HL-60 (cell line): ENCODE measurements at regions not wholly inside any gene's neighbourhood (a gene's known extent, or its start where the extent isn't known, plus 50 kb on each side); places are given as distances from the start of the nearest gene placed in this dataset.

Experiments
- DNase-seq, 2 experiments: peaks; one replicate each; pipeline ENCODE4 v3.0.0-alpha.2; 2010 to 2020; ENCODE audit warnings: low read depth in 1 of 2, low spot score in 1 of 2
- H3K27ac ChIP-seq: fragments of 250-450 bp; sonication (Bioruptor Pico); replicated peaks from 2 replicates; pipeline ENCODE4 v1.5.1; 2020; ENCODE audit warnings: mild to moderate bottlenecking, moderate library complexity
- H3K27me3 ChIP-seq: fragments of 250-450 bp; sonication (Bioruptor Pico); 2 replicates; pipeline ENCODE4 v1.5.1; 2021; ENCODE audit warnings: mild to moderate bottlenecking, moderate library complexity; ENCODE audit not compliant: insufficient read depth, poor library complexity, severe bottlenecking
- H3K4me3 ChIP-seq: replicated peaks from 2 replicates; pipeline ENCODE4 v1.5.1; 2011; ENCODE audit warnings: mild to moderate bottlenecking, control low read depth, low read length; ENCODE audit not compliant: insufficient read depth
- GABPA ChIP-seq: IDR thresholded peaks from 2 replicates; pipeline ENCODE4 v1.6.1; 2012; ENCODE audit warnings: low read depth
- POLR2AphosphoS5 ChIP-seq: IDR thresholded peaks from 2 replicates; pipeline ENCODE4 v1.6.1; 2012; ENCODE audit warnings: low read depth
- SPI1 ChIP-seq: IDR thresholded peaks from 2 replicates; pipeline ENCODE4 v1.6.1; 2012; ENCODE audit warnings: low read depth, mild to moderate bottlenecking, borderline replicate concordance
- TF ChIP-seq, protein P1 (sequence below): IDR thresholded peaks from one replicate; pipeline ENCODE4 v1.5.1; 2011; ENCODE audit warnings: low read length, control low read depth, inconsistent platforms; ENCODE audit not compliant: insufficient read depth
- TF ChIP-seq, protein P2 (sequence below): IDR thresholded peaks from 2 replicates; pipeline ENCODE4 v1.6.1; 2012; ENCODE audit warnings: low read depth; ENCODE audit not compliant: insufficient replicate concordance

DNA sequence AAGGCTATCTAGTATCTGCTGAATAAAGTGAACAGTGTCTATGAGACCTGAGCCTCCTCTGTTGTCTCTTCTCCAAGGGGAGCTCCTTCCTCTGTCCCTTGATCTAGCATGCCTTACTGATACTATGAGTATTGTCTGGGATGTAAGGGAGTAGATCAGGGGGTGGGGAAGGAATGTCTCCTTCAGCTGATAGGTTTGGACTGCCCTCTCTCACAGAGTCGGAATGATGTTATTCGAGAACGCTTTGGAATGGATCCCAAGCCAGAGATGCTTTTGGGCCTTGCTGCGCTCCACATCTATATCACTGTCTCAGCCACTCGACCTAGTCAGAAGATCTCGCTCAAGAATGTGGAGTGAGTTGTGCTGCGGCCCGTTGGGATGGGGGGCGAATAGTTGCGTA, 68.3 kb upstream of the PRPS1 start:
- TF ChIP-seq, protein P1, sequence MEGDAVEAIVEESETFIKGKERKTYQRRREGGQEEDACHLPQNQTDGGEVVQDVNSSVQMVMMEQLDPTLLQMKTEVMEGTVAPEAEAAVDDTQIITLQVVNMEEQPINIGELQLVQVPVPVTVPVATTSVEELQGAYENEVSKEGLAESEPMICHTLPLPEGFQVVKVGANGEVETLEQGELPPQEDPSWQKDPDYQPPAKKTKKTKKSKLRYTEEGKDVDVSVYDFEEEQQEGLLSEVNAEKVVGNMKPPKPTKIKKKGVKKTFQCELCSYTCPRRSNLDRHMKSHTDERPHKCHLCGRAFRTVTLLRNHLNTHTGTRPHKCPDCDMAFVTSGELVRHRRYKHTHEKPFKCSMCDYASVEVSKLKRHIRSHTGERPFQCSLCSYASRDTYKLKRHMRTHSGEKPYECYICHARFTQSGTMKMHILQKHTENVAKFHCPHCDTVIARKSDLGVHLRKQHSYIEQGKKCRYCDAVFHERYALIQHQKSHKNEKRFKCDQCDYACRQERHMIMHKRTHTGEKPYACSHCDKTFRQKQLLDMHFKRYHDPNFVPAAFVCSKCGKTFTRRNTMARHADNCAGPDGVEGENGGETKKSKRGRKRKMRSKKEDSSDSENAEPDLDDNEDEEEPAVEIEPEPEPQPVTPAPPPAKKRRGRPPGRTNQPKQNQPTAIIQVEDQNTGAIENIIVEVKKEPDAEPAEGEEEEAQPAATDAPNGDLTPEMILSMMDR: no peak
- no peak overlapping the region for H3K27ac ChIP-seq
- H3K4me3 ChIP-seq: no peak overlapping the region
- DNase-seq: no peak
- H3K27me3 ChIP-seq: no peaks in the 10 kb centered on the region

DNA sequence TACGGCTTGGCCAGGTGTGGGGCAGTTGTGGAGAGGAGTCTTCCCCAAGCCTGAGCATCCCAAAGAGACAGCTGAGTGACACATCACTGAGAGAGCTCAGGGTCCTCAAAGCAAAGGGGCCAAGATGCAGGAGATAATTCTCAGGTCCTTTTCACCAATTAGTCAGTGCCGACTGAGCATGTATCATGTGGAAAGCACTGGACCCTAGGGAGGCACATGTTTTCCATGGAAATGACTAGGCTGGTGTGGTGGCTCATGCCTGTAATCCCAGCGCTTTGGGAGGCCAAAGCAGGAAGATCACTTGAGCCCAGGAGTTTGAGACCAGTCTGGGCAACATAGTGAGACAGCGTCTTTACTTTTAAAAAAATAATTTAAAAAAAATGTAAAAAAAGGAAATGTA, 67.3 kb upstream of the PRPS1 start:
- H3K27ac ChIP-seq: no peak overlapping the region
- no peak for DNase-seq
- TF ChIP-seq SPI1: no peak
- TF ChIP-seq, protein P1: no peak
- TF ChIP-seq, protein P2, sequence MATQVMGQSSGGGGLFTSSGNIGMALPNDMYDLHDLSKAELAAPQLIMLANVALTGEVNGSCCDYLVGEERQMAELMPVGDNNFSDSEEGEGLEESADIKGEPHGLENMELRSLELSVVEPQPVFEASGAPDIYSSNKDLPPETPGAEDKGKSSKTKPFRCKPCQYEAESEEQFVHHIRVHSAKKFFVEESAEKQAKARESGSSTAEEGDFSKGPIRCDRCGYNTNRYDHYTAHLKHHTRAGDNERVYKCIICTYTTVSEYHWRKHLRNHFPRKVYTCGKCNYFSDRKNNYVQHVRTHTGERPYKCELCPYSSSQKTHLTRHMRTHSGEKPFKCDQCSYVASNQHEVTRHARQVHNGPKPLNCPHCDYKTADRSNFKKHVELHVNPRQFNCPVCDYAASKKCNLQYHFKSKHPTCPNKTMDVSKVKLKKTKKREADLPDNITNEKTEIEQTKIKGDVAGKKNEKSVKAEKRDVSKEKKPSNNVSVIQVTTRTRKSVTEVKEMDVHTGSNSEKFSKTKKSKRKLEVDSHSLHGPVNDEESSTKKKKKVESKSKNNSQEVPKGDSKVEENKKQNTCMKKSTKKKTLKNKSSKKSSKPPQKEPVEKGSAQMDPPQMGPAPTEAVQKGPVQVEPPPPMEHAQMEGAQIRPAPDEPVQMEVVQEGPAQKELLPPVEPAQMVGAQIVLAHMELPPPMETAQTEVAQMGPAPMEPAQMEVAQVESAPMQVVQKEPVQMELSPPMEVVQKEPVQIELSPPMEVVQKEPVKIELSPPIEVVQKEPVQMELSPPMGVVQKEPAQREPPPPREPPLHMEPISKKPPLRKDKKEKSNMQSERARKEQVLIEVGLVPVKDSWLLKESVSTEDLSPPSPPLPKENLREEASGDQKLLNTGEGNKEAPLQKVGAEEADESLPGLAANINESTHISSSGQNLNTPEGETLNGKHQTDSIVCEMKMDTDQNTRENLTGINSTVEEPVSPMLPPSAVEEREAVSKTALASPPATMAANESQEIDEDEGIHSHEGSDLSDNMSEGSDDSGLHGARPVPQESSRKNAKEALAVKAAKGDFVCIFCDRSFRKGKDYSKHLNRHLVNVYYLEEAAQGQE: no peak
- no peak for TF ChIP-seq POLR2AphosphoS5
- no peak for TF ChIP-seq GABPA
- H3K4me3 ChIP-seq: no peak overlapping the region
- H3K27me3 ChIP-seq: no peaks in the 10 kb centered on the region

DNA sequence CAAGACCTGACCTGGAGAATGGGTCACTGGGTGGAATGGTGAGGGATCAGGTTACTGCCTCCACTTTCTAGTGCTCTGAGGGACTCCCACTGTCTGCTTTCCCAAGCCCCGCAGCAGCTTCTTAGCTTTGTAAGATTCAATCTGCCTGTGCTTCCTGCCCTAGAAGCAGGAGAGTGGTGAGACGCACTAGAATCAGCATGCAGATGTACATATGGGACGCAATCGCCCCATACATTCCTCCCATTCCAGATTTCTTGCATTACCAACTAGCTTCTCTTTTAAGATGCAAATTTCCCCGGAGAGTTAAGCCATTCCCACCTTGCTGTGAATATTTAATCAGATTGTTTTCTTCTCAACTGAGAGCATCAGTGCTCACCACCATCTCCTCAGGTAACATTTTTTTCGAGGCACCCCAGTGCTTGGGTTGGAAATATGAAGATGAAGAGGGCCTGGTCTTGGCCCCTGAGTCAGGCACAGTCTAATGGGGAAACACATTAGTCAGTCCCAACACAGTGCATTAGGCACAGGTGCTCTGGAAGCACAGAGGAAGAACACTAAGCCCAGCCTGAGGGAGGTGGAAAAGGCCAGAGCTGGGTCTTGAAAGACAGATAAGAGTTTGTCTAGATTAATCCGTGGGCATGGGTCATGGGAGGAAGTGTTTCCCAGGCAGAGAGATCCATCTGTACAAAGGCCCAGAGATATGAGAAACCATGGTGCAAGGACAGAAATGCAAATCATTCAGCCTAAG, 66.7 kb upstream of the PRPS1 start:
- Histone ChIP-seq H3K4me3 (no peak overlapping the region), H3K27me3 (no peaks in the 10 kb centered on the region), H3K27ac (no peak overlapping the region)
- TF ChIP-seq, protein P2: no peak
- no peak for TF ChIP-seq SPI1
- no peak for TF ChIP-seq POLR2AphosphoS5
- TF ChIP-seq, protein P1: no peak
- no peak for TF ChIP-seq GABPA
- DNase-seq: no peak

DNA sequence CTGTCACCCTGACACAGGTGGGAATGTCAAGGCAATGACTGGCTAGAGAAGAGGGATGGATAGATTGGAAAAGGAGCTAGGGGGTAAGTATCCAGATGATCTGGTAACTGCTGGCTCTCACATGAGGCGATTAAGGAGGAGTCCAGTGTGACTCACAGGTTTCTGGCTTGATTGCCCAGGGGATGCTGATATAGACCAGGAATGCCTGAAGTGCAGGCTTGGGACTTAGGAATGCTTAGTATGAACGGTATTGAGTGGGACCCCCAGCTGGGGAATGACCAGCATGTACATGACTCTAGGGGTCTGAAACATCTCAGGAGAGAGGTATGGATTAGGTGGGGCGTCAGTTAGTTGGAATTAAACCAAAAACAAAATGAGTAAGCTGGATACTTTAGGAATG, 65.8 kb upstream of the PRPS1 start:
- no peak overlapping the region for H3K27ac ChIP-seq
- H3K27me3 ChIP-seq: no peaks in the 10 kb centered on the region
- H3K4me3 ChIP-seq: no peak overlapping the region
- no peak for DNase-seq
- TF ChIP-seq, protein P2: no peak
- TF ChIP-seq SPI1 (no peak), POLR2AphosphoS5 (no peak), GABPA (no peak)
- TF ChIP-seq, protein P1: no peak
